Breast epithelium (tissue), 4 donors: ENCODE measurements at regions not wholly inside any gene's neighbourhood (a gene's known extent, or its start where the extent isn't known, plus 50 kb on each side); places are given as distances from the start of the nearest gene placed in this dataset.
A peak's percentile ranks its signal among the peaks of the same experiment; 100 is the strongest.

Experiments used
- DNase-seq, 2 donors: peaks; one replicate each; pipeline ENCODE4 v3.0.0-alpha.2; 2019; ENCODE audit warnings: low spot score in 2 of 2
- H3K27ac ChIP-seq, 2 donors: fragments of 200-600 bp; sonication (generic) in 1 of 2; one replicate each; pipeline ENCODE4 v1.5.1; 2016 to 2019; ENCODE audit warnings: mild to moderate bottlenecking in 1 of 2
- H3K27me3 ChIP-seq, 2 donors: fragments of 200-600 bp; sonication (generic) in 1 of 2; one replicate each; pipeline versions ENCODE4 v1.5.1 to v1.6.0; 2017 to 2019; ENCODE audit warnings: control low read depth in 1 of 2, mild to moderate bottlenecking in 1 of 2
- H3K36me3 ChIP-seq: fragments of 200-600 bp; one replicate; pipeline ENCODE4 v1.5.1; 2019
- H3K4me1 ChIP-seq, 2 donors: fragments of 200-600 bp; sonication (generic); one replicate each; pipeline ENCODE4 v1.5.1; 2016 to 2019; ENCODE audit warnings: control low read depth in 1 of 2
- H3K4me3 ChIP-seq, 3 donors: fragments of 200-600 bp; sonication (generic); 1 replicate in 2 of 3; 2 replicates in 1 of 3; pipeline ENCODE4 v1.5.1; 2016 to 2019; ENCODE audit warnings: mild to moderate bottlenecking in 3 of 3, moderate library complexity in 2 of 3
- H3K9me3 ChIP-seq, 2 donors: fragments of 200-600 bp; sonication (generic) in 1 of 2; one replicate each; pipeline ENCODE4 v1.5.1; 2016 to 2019; ENCODE audit warnings: control low read depth in 1 of 2
- POLR2A ChIP-seq: fragments of 450-650 bp; IDR thresholded peaks from one replicate; pipeline ENCODE4 v1.6.1; 2016; ENCODE audit warnings: antibody characterized with exemption, mild to moderate bottlenecking, moderate library complexity
- POLR2AphosphoS5 ChIP-seq, 3 donors: sonication (generic); formaldehyde crosslinking; IDR thresholded peaks; one replicate each; pipeline ENCODE4 v1.6.1; 2017; ENCODE audit warnings: antibody characterized with exemption in 3 of 3
- intact Hi-C: fragments of 100-400 bp; cut with DNase I; formaldehyde crosslinking; loops from one replicate; pipeline ENCODE4 v1.15.1; 2023; ENCODE audit warnings: low total_unique reads
- TF ChIP-seq, protein P1 (sequence below), 3 donors: fragments of 450-650 bp; IDR thresholded peaks; one replicate each; pipeline ENCODE4 v1.5.1; 2016 to 2017; ENCODE audit warnings: antibody characterized with exemption in 3 of 3, mild to moderate bottlenecking in 3 of 3, moderate library complexity in 3 of 3

DNA sequence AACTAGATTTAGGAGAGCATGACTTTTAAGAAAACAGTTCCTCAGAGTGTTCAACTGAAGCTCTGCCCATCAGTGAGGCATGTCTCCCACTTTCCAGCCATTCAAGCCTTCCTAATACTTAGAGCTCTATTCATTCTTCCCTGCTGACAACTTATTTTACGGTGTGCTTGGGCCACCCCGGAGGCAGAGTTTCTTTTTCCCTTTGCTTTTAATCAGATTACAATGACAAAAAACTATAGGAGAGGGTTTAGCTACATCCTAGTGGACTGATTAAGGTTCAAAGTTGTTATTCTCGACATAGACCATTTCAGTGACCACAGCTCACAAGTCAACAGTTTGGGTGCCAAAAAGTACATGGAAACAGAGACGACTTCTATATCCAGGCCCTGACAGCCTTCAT is 167.8 kb upstream of the TRIB2 start:
- TF ChIP-seq POLR2A = no peak
- TF ChIP-seq, protein P1, sequence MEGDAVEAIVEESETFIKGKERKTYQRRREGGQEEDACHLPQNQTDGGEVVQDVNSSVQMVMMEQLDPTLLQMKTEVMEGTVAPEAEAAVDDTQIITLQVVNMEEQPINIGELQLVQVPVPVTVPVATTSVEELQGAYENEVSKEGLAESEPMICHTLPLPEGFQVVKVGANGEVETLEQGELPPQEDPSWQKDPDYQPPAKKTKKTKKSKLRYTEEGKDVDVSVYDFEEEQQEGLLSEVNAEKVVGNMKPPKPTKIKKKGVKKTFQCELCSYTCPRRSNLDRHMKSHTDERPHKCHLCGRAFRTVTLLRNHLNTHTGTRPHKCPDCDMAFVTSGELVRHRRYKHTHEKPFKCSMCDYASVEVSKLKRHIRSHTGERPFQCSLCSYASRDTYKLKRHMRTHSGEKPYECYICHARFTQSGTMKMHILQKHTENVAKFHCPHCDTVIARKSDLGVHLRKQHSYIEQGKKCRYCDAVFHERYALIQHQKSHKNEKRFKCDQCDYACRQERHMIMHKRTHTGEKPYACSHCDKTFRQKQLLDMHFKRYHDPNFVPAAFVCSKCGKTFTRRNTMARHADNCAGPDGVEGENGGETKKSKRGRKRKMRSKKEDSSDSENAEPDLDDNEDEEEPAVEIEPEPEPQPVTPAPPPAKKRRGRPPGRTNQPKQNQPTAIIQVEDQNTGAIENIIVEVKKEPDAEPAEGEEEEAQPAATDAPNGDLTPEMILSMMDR (IDR thresholded peaks at IDR 0.05) = no peak
- Histone ChIP-seq H3K9me3 (no peaks in the 10 kb centered on the region), H3K27ac (no peak overlapping the region), H3K4me1 (no peaks in the 10 kb centered on the region), H3K4me3 (no peak overlapping the region), H3K36me3 (no peaks in the 10 kb centered on the region), H3K27me3 (no peaks in the 10 kb centered on the region)
- intact Hi-C loops = no loop called here
- DNase-seq = no peak

DNA sequence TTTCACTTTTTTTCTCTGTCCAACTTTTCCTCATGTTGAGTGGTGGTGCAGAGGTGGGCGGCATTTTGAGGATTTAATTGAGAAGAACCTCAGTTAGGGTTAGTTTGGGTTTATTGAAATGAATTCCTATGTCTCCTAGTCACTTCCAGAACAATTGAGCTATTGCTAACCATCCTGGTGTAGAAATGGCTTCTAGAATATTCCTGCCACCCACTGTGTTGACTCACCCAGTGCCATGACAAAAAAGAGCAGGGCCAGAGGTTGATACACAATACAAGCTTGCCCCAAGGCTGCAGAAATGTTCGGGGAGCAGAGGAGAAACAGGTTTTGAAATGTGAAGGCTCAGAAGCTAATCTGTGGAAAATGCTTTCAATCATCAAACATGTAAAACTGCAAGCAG is 167.1 kb upstream of the TRIB2 start:
- no peak for TF ChIP-seq POLR2AphosphoS5 (IDR thresholded peaks at IDR 0.05)
- TF ChIP-seq, protein P1 (IDR thresholded peaks at IDR 0.05) = no peak
- no peak for TF ChIP-seq POLR2A
- H3K4me1 ChIP-seq = no peaks in the 10 kb centered on the region
- no peak overlapping the region for H3K27ac ChIP-seq
- H3K4me3 ChIP-seq = no peak overlapping the region
- no peaks in the 10 kb centered on the region for H3K27me3 ChIP-seq
- no peak for DNase-seq
- no peaks in the 10 kb centered on the region for H3K9me3 ChIP-seq
- intact Hi-C loops = no loop called here
- H3K36me3 ChIP-seq = no peaks in the 10 kb centered on the region

DNA sequence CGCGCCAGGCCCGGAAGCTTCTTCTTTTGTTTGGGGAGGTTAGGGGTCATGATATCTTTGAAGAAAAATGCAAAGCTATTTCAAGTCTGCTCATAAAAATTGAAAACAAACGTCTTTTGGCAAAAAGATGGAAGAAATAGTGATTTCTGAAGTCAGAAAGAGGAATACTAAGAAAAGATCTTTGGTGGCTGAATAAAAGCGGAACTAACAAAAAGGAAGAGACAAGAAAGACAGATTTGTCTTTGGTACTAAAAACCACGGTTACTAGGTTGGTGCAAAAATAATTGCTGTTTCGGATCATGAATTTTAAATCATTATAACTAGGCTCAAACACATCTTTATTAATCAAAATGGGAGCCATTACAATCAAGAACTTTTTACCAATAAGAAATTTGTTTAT is 164.6 kb upstream of the TRIB2 start:
- TF ChIP-seq, protein P1 (IDR thresholded peaks at IDR 0.05) = no peak
- no peak for TF ChIP-seq POLR2A
- no peak for TF ChIP-seq POLR2AphosphoS5 (IDR thresholded peaks at IDR 0.05)
- H3K36me3 ChIP-seq = no peaks in the 10 kb centered on the region
- intact Hi-C loops = no loop called here

DNA sequence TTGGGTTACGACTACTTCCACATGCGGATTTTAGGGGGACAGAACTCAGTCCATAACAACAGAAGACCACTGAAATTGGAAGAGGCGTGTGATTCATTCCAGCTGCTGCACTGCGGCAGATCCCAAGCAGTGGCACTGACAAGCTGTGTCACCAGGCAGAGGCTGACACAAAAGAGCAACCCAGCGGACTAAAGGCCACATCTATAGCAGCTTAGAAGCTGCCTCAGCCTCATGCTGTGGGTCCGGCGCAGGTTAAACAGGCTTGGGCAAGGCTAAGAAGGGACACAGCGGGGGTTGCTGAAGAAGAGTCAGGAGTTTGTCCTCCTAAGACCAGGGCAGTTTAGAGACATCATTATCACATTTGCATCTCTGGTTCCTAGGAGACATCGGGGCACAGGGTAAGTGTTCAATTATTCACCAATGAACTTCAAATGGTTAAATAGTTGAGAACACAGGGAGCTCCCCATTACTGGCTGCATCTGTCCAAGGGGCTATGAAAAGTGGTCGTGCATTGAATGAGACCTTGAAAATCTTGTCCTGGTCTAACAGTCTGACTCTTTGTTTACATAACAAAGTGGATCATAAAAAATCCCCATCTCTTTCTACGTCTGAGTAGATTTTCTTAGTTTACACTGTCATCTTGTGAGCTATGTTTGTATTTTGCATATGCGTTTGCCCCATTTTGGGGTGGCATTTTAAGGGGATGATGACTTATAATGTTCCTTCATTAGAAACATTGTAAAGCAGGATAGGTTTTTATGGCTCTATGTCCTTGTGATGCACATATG is 162.3 kb upstream of the TRIB2 start:
- intact Hi-C loops = no loop called here
- TF ChIP-seq, protein P1 (IDR thresholded peaks at IDR 0.05) = no peak
- TF ChIP-seq POLR2AphosphoS5 (IDR thresholded peaks at IDR 0.05) (no peak), POLR2A (no peak)
- H3K9me3 ChIP-seq = no peaks in the 10 kb centered on the region
- DNase-seq = no peak
- no peaks in the 10 kb centered on the region for H3K36me3 ChIP-seq
- H3K4me3 ChIP-seq = no peak overlapping the region
- peak overlapping the region in 1 of 2 donors; percentile 67 for H3K27ac ChIP-seq
- no peaks in the 10 kb centered on the region for H3K27me3 ChIP-seq
- no peaks in the 10 kb centered on the region for H3K4me1 ChIP-seq

More for the DNA sequence above, 164.6 kb upstream of the TRIB2 start:
- DNase-seq = no peak
- no peak overlapping the region for H3K4me3 ChIP-seq
- H3K4me1 ChIP-seq = no peaks in the 10 kb centered on the region
- no peaks in the 10 kb centered on the region for H3K9me3 ChIP-seq
- no peak overlapping the region for H3K27ac ChIP-seq
- no peaks in the 10 kb centered on the region for H3K27me3 ChIP-seq

DNA sequence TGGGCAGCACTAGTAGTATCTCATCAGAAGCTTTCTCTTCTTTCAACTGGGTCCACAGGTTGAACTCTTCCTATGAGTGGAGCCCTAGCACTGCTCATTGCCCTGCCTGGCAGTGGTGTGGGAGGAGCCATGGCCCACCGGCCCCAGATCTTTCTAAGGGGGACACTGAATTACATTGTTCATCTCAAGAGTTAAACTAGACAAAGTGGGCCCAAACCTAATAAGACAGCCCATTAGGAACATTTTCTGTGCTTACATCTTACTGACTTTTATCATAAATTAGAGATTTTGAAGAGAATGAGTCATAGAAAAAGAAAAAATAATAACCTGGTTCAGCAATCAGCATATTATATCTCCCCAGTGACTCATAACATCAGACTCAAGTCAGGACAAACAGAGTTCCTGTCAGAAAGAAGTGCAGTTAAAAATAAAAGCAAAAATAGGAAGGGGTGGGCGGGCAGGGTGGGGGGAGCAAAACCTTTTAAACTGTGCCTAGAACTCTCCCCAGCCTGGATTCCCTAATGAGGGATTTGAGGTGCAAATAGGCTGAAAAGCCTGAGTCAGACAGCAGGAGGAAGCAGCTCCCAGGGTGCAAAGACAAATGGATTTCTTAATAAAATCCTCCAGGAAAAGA is 161.6 kb upstream of the TRIB2 start:
- no peak for DNase-seq
- Histone ChIP-seq H3K4me1 (no peaks in the 10 kb centered on the region), H3K27ac (peak overlapping the region; percentile 10 to 67), H3K9me3 (no peaks in the 10 kb centered on the region), H3K4me3 (no peak overlapping the region), H3K27me3 (no peaks in the 10 kb centered on the region), H3K36me3 (no peaks in the 10 kb centered on the region)
- intact Hi-C loops = no loop called here
- TF ChIP-seq, protein P1 (IDR thresholded peaks at IDR 0.05) = no peak
- TF ChIP-seq POLR2AphosphoS5 (IDR thresholded peaks at IDR 0.05) (no peak), POLR2A (no peak)
